Esophagus mucosa (tissue), 1 donor: ENCODE measurements at regions not wholly inside any gene's neighbourhood (a gene's known extent, or its start where the extent isn't known, plus 50 kb on each side); places are given as distances from the start of the nearest gene placed in this dataset.

Source experiments
- ATAC-seq: fragments of 200-7000 bp; cut with Tn5 transposase; one replicate; pipeline ENCODE4 v1.9.1; 2020
- donor health status: DM: yes; HTN: yes; CAD: no.

- ATAC-seq, result no peak
Observed at GRCh38 chr20:52552181-52552872, 360.7 kb upstream of the ZFP64 start.

GRCh38 chr20:52542131-52542530 lies 350.6 kb upstream of the ZFP64 start:
- no peak for ATAC-seq

- no peak for ATAC-seq
Observed at GRCh38 chr20:52540509-52540908, 348.9 kb upstream of the ZFP64 start.

GRCh38 chr20:52539891-52540290 lies 348.3 kb upstream of the ZFP64 start:
- no peak for ATAC-seq

- no peak for ATAC-seq
Observed at GRCh38 chr20:52536841-52537400, 345.3 kb upstream of the ZFP64 start.

GRCh38 chr20:52536040-52536439 lies 344.5 kb upstream of the ZFP64 start:
- no peak for ATAC-seq

- ATAC-seq, result no peak
Observed at GRCh38 chr20:52534616-52535015, 343.0 kb upstream of the ZFP64 start.

- no peak for ATAC-seq
Observed at GRCh38 chr20:52533401-52533800, 341.8 kb upstream of the ZFP64 start.

GRCh38 chr20:52532674-52533073 lies 341.1 kb upstream of the ZFP64 start:
- peak; percentile 69 for ATAC-seq

GRCh38 chr20:52530571-52530970 lies 339.0 kb upstream of the ZFP64 start:
- ATAC-seq, result no peak

GRCh38 chr20:52529826-52530225 lies 338.2 kb upstream of the ZFP64 start:
- ATAC-seq, result no peak

GRCh38 chr20:52524861-52525260 lies 333.3 kb upstream of the ZFP64 start:
- ATAC-seq, result no peak

- ATAC-seq, result no peak
Observed at GRCh38 chr20:52518735-52519134, 327.2 kb upstream of the ZFP64 start.

GRCh38 chr20:52515877-52516276 lies 324.3 kb upstream of the ZFP64 start:
- ATAC-seq, result no peak

- ATAC-seq, result no peak
Observed at GRCh38 chr20:52500157-52500556, 308.6 kb upstream of the ZFP64 start.

- ATAC-seq, result no peak
Observed at GRCh38 chr20:52497731-52498130, 306.2 kb upstream of the ZFP64 start.

GRCh38 chr20:52496191-52496590 lies 304.6 kb upstream of the ZFP64 start:
- ATAC-seq, result no peak

- ATAC-seq, result peak; percentile 98
Observed at GRCh38 chr20:52494244-52494643, 302.7 kb upstream of the ZFP64 start.

GRCh38 chr20:52493171-52493721 lies 301.7 kb upstream of the ZFP64 start:
- ATAC-seq, result peak; percentile 90

- ATAC-seq, result no peak
Observed at GRCh38 chr20:52490711-52491430, 299.3 kb upstream of the ZFP64 start.

GRCh38 chr20:52484438-52484837 lies 292.9 kb upstream of the ZFP64 start:
- peak; percentile 98 for ATAC-seq

- no peak for ATAC-seq
Observed at GRCh38 chr20:52483382-52483781, 291.8 kb upstream of the ZFP64 start.

- ATAC-seq, result no peak
Observed at GRCh38 chr20:52482044-52482443, 290.5 kb upstream of the ZFP64 start.

- no peak for ATAC-seq
Observed at GRCh38 chr20:52481443-52481842, 289.9 kb upstream of the ZFP64 start.
